PC-3 (cell line): ENCODE measurements at regions not wholly inside any gene's neighbourhood (a gene's known extent, or its start where the extent isn't known, plus 50 kb on each side); places are given as distances from the start of the nearest gene placed in this dataset.

Experiments used
- ATAC-seq: fragments of 200-7000 bp; cut with Tn5 transposase; 2 replicates; pipeline ENCODE4 v1.9.1; 2020; ENCODE audit warnings: mild to moderate bottlenecking, moderate library complexity
- BruUV-seq: library from RNA; stranded (reverse); fragments of 400-500 nt; replicated peaks from 2 replicates; lab custom pipeline; 2021; lab: Mats Ljungman, UMichigan
- CTCF ChIA-PET: fragments of 300-600 bp; sonication (Branson Sonifier 250); formaldehyde crosslinking; loops from one replicate; lab custom pipeline; 2022; ENCODE audit warnings: antibody characterized with exemption; lab: Charles Lee
- POLR2A ChIA-PET: fragments of 300-600 bp; sonication (Branson Sonifier 250); formaldehyde crosslinking; loops from one replicate; lab custom pipeline; 2022; ENCODE audit warnings: antibody characterized with exemption; ENCODE audit not compliant: unreplicated experiment; lab: Charles Lee
- DNase-seq: peaks from one replicate; pipeline ENCODE4 v3.0.0-alpha.2; 2015
- H2AFZ ChIP-seq: fragments of 300-600 bp; sonication (generic); 2 replicates; pipeline ENCODE4 v1.6.0; 2016; ENCODE audit warnings: antibody characterized with exemption, low read length
- H3F3A ChIP-seq: fragments of 300-600 bp; sonication (generic); one replicate; pipeline ENCODE4 v1.6.0; 2017; ENCODE audit warnings: antibody characterized with exemption, low read length, control low read depth, mild to moderate bottlenecking; ENCODE audit not compliant: unreplicated experiment
- H3K27ac ChIP-seq: fragments of 300-600 bp; sonication (generic); 2 replicates; pipeline ENCODE4 v1.5.1; 2016; ENCODE audit warnings: mild to moderate bottlenecking, low read length
- H3K27me3 ChIP-seq: fragments of 300-600 bp; sonication (generic); 2 replicates; pipeline ENCODE4 v1.6.1; 2016; ENCODE audit warnings: low read length, mixed read lengths
- H3K36me3 ChIP-seq: fragments of 300-600 bp; sonication (generic); 2 replicates; pipeline ENCODE4 v1.6.1; 2016; ENCODE audit warnings: low read depth, mixed run types, low read length, mixed read lengths
- H3K4me1 ChIP-seq: fragments of 300-600 bp; sonication (generic); 2 replicates; pipeline ENCODE4 v1.5.1; 2016; ENCODE audit warnings: low read length; ENCODE audit not compliant: insufficient read depth
- H3K4me2 ChIP-seq: fragments of 300-600 bp; sonication (generic); 2 replicates; pipeline ENCODE4 v1.6.0; 2016; ENCODE audit warnings: low read length
- H3K4me3 ChIP-seq: fragments of 300-600 bp; sonication (generic); 2 replicates; pipeline ENCODE4 v1.5.1; 2016; ENCODE audit warnings: mild to moderate bottlenecking, low read length, mixed read lengths
- H3K79me2 ChIP-seq: fragments of 300-600 bp; sonication (generic); 2 replicates; pipeline ENCODE4 v1.6.1; 2017; ENCODE audit warnings: low read length, mixed read lengths
- H3K9ac ChIP-seq: fragments of 300-600 bp; sonication (generic); 2 replicates; pipeline ENCODE4 v1.6.0; 2016; ENCODE audit warnings: mild to moderate bottlenecking, low read length
- H3K9me2 ChIP-seq: fragments of 300-600 bp; sonication (generic); replicated peaks from 2 replicates; pipeline ENCODE4 v1.6.1; 2016; ENCODE audit warnings: mixed run types, low read length, mixed read lengths
- H3K9me3 ChIP-seq: fragments of 300-600 bp; sonication (generic); 2 replicates; pipeline ENCODE4 v1.6.1; 2016; ENCODE audit warnings: low read length, mixed read lengths
- H4K20me1 ChIP-seq: fragments of 300-600 bp; sonication (generic); 2 replicates; pipeline ENCODE4 v1.6.1; 2016; ENCODE audit warnings: low read length, mixed read lengths
- EZH2 ChIP-seq: fragments of 300-600 bp; sonication (generic); IDR thresholded peaks from one replicate; pipeline ENCODE4 v1.6.1; 2017; ENCODE audit warnings: antibody characterized with exemption, mild to moderate bottlenecking, low read length; ENCODE audit not compliant: unreplicated experiment
- EZH2phosphoT487 ChIP-seq: fragments of 300-600 bp; sonication (generic); IDR thresholded peaks from 2 replicates; pipeline ENCODE4 v1.6.1; 2018; ENCODE audit warnings: mild to moderate bottlenecking, antibody characterized with exemption, low read length, borderline replicate concordance
- intact Hi-C: fragments of 100-400 bp; cut with micrococcal nuclease; formaldehyde crosslinking; loops from 2 replicates; pipeline ENCODE4 v1.9.0; 2023
- TF ChIP-seq, protein P1 (sequence below): fragments of 300-600 bp; sonication (generic); conservative IDR thresholded peaks from 2 replicates; pipeline ENCODE4 v1.5.1; 2017; ENCODE audit warnings: antibody characterized with exemption, low read depth, mild to moderate bottlenecking, low read length

DNA sequence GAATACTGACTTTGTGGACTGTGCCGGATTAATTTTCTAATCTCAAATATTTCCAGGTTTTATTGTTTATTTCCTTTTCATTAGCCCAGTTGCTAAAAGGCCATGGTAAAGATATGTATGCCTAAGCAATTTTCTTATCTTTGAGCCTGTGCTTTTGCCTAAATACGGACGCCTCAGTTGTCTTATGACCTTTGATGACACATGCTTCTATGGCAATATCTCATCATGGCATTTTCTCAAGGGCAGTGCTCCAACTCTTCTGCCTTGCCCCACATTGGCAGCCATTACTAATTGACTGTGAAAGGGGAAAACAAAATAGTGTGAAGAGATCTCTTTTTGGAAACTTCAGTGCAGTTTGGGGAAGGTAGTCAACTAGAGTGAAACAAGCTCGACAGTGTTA is 809.6 kb upstream of the NR2F2 start:
- no TSS peak for BruUV-seq
- TF ChIP-seq, protein P1, sequence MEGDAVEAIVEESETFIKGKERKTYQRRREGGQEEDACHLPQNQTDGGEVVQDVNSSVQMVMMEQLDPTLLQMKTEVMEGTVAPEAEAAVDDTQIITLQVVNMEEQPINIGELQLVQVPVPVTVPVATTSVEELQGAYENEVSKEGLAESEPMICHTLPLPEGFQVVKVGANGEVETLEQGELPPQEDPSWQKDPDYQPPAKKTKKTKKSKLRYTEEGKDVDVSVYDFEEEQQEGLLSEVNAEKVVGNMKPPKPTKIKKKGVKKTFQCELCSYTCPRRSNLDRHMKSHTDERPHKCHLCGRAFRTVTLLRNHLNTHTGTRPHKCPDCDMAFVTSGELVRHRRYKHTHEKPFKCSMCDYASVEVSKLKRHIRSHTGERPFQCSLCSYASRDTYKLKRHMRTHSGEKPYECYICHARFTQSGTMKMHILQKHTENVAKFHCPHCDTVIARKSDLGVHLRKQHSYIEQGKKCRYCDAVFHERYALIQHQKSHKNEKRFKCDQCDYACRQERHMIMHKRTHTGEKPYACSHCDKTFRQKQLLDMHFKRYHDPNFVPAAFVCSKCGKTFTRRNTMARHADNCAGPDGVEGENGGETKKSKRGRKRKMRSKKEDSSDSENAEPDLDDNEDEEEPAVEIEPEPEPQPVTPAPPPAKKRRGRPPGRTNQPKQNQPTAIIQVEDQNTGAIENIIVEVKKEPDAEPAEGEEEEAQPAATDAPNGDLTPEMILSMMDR = no peak
- TF ChIP-seq EZH2phosphoT487 = no peak
- TF ChIP-seq EZH2 = no peak
- Histone ChIP-seq H3K79me2 (no peaks in the 10 kb centered on the region), H3K4me3 (no peak overlapping the region), H3K36me3 (no peaks in the 10 kb centered on the region), H3K9me2 (no peaks in the 10 kb centered on the region), H3K4me1 (no peaks in the 10 kb centered on the region), H3K27me3 (no peaks in the 10 kb centered on the region), H3K27ac (no peak overlapping the region), H3K9me3 (no peaks in the 10 kb centered on the region), H3F3A (no peaks in the 10 kb centered on the region), H3K4me2 (no peak overlapping the region), H3K9ac (no peak overlapping the region), H2AFZ (no peak overlapping the region), H4K20me1 (no peaks in the 10 kb centered on the region)
- ChIA-PET POLR2A (no interaction called here), CTCF (no interaction called here)
- ATAC-seq = no peak
- intact Hi-C loops = no loop called here
- DNase-seq = no peak

DNA sequence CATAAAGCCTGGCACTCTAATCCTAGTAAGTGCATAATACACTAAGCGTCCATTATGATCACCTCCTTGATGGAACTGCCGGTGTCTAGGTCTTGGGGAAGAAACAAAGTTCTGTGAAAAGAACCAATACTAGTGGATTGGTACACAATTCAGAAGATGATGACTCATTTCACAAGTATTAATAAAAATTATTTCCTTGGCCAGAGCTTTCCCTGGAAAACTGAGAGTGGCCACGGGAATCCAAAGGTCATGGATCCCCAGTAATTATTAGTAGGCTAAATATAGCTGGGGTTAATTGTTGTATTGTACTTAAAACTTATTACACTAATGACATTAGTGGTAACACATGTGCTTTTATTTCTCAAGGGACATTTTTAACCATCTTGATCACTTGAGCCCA is 808.0 kb upstream of the NR2F2 start:
- H3K4me2 ChIP-seq = no peak overlapping the region
- H3K4me3 ChIP-seq = no peak overlapping the region
- DNase-seq = peak; percentile 9
- no peak overlapping the region for H3K27ac ChIP-seq
- no peak overlapping the region for H2AFZ ChIP-seq
- H3K36me3 ChIP-seq = no peaks in the 10 kb centered on the region
- no TSS peak for BruUV-seq
- no peaks in the 10 kb centered on the region for H3K9me3 ChIP-seq
- H3K9ac ChIP-seq = no peak overlapping the region
- CTCF ChIA-PET = no interaction called here
- POLR2A ChIA-PET = no interaction called here
- H3K79me2 ChIP-seq = no peaks in the 10 kb centered on the region
- no peaks in the 10 kb centered on the region for H3K9me2 ChIP-seq
- no peak; the same call in 1 of the 2 replicates for ATAC-seq
- no peaks in the 10 kb centered on the region for H3K27me3 ChIP-seq
- no peaks in the 10 kb centered on the region for H4K20me1 ChIP-seq
- H3F3A ChIP-seq = no peaks in the 10 kb centered on the region
- TF ChIP-seq EZH2phosphoT487 (no peak), EZH2 (no peak)
- TF ChIP-seq, protein P1 = no peak
- no peaks in the 10 kb centered on the region for H3K4me1 ChIP-seq
- intact Hi-C loops = no loop called here

DNA sequence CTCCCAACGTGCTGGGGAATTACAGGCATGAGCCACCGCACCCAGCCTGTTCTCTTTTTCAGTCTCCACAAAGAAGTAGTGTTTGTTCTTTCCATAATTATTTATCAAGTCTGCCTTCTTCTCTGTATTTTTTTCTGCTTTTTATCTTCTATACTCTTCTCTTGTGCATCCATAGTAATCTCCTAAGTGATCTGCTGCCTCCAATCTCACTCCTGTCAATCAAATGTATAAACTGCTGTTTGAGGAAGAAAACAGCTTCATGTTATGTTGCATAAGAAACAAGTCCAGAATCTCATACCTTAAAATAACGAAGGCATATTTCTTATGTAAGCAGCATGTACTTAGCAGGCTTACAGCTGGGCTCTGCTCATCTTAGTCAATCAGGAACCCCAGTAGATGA is 801.6 kb upstream of the NR2F2 start:
- ATAC-seq (no peak), DNase-seq (no peak)
- BruUV-seq = no TSS peak
- Histone ChIP-seq H3K27ac (no peak overlapping the region), H2AFZ (no peak overlapping the region), H3K9ac (no peak overlapping the region), H3K4me1 (no peaks in the 10 kb centered on the region), H3K79me2 (no peaks in the 10 kb centered on the region), H3K4me2 (no peak overlapping the region), H3K4me3 (no peak overlapping the region), H3F3A (no peaks in the 10 kb centered on the region), H4K20me1 (no peaks in the 10 kb centered on the region), H3K9me3 (no peaks in the 10 kb centered on the region), H3K9me2 (no peaks in the 10 kb centered on the region), H3K27me3 (no peaks in the 10 kb centered on the region), H3K36me3 (no peaks in the 10 kb centered on the region)
- ChIA-PET POLR2A (no interaction called here), CTCF (no interaction called here)
- intact Hi-C loops = no loop called here
- TF ChIP-seq EZH2 = no peak
- no peak for TF ChIP-seq EZH2phosphoT487
- TF ChIP-seq, protein P1 = no peak
